Fibroblast of lung (primary cell): ENCODE measurements at regions not wholly inside any gene's neighbourhood (a gene's known extent, or its start where the extent isn't known, plus 50 kb on each side); places are given as distances from the start of the nearest gene placed in this dataset.

Experiments
- DNase-seq, 2 donors: peaks; one replicate each; pipeline versions ENCODE4 v3.0.0 to v3.0.0-alpha.2; 2010; ENCODE audit warnings: low read depth in 2 of 2
- H2AFZ ChIP-seq: 2 replicates; pipeline ENCODE4 v1.5.1; 2012; ENCODE audit warnings: low read length, control low read depth, inconsistent platforms
- H3K27ac ChIP-seq: 2 replicates; pipeline ENCODE4 v1.5.1; 2011; ENCODE audit warnings: low read length, control low read depth; ENCODE audit not compliant: insufficient read depth
- H3K27me3 ChIP-seq: 2 replicates; pipeline ENCODE4 v1.5.1; 2011; ENCODE audit warnings: mild to moderate bottlenecking, low read length; ENCODE audit not compliant: control insufficient read depth, insufficient read depth
- H3K36me3 ChIP-seq: 2 replicates; pipeline ENCODE4 v1.5.1; 2011; ENCODE audit warnings: low read length; ENCODE audit not compliant: control insufficient read depth, insufficient read depth
- H3K4me1 ChIP-seq: 2 replicates; pipeline ENCODE4 v1.5.1; 2011; ENCODE audit warnings: low read length; ENCODE audit not compliant: control insufficient read depth, insufficient read depth; ENCODE audit errors: extremely low read depth
- H3K4me2 ChIP-seq: 2 replicates; pipeline ENCODE4 v1.5.1; 2011; ENCODE audit warnings: low read length, control low read depth; ENCODE audit not compliant: insufficient read depth; ENCODE audit errors: extremely low read depth
- H3K4me3 ChIP-seq, 4 experiments: fragments of 200-600 bp in 1 of 4; sonication (generic) in 1 of 4; replicated peaks in 1 of 4; 2 replicates each; pipeline ENCODE4 v1.5.1; 2011 to 2016; ENCODE audit warnings: low read length in 4 of 4, low read depth in 3 of 4, mild to moderate bottlenecking in 3 of 4, control low read depth in 2 of 4, inconsistent platforms in 1 of 4, mixed read lengths in 1 of 4; ENCODE audit not compliant: insufficient read depth in 1 of 4; ENCODE audit errors: control extremely low read depth in 1 of 4
- H3K79me2 ChIP-seq: 2 replicates; pipeline ENCODE4 v1.5.1; 2012; ENCODE audit warnings: mild to moderate bottlenecking, low read length, inconsistent platforms; ENCODE audit not compliant: control insufficient read depth, insufficient read depth
- H3K9ac ChIP-seq: 2 replicates; pipeline ENCODE4 v1.5.1; 2011; ENCODE audit warnings: mild to moderate bottlenecking, low read length, control low read depth; ENCODE audit not compliant: insufficient read depth
- H3K9me3 ChIP-seq: 2 replicates; pipeline ENCODE4 v1.5.1; 2012; ENCODE audit warnings: low read depth, low read length; ENCODE audit not compliant: control insufficient read depth, insufficient read depth
- H4K20me1 ChIP-seq: 2 replicates; pipeline ENCODE4 v1.5.1; 2011; ENCODE audit warnings: low read length; ENCODE audit not compliant: control insufficient read depth, insufficient read depth; ENCODE audit errors: extremely low read depth
- CTCF ChIP-seq, 2 donors: IDR thresholded peaks in 1 of 2; conservative IDR thresholded peaks in 1 of 2; 1 replicate in 1 of 2; 2 replicates in 1 of 2; pipeline ENCODE4 v1.5.1; 2011 to 2012; ENCODE audit warnings: low read length in 2 of 2, control low read depth in 1 of 2, inconsistent platforms in 1 of 2, low read depth in 1 of 2, mild to moderate bottlenecking in 1 of 2
- EZH2 ChIP-seq: IDR thresholded peaks from 2 replicates; pipeline ENCODE4 v1.5.1; 2012; ENCODE audit warnings: low read length, control low read depth, mild to moderate bottlenecking; ENCODE audit errors: missing control alignments

GRCh38 chr6:170108456-170108855, 182.4 kb downstream of the DLL1 start:
- no peaks in the 10 kb centered on the region for H3K9me3 ChIP-seq
- no peak for DNase-seq
- no peak overlapping the region for H2AFZ ChIP-seq
- no peaks in the 10 kb centered on the region for H3K36me3 ChIP-seq
- no peaks in the 10 kb centered on the region for H3K4me1 ChIP-seq
- no peak overlapping the region for H3K4me2 ChIP-seq
- H3K4me3 ChIP-seq, result no peak overlapping the region
- no peak for TF ChIP-seq CTCF (conservative IDR thresholded peaks at IDR 0.05 in 1 of 2, IDR thresholded peaks at IDR 0.05 in 1 of 2; ENCODE audit: low read depth in 1 of 2, low read length in 2 of 2)
- no peak for TF ChIP-seq EZH2
- H3K27ac ChIP-seq, result no peak overlapping the region
- no peaks in the 10 kb centered on the region for H3K79me2 ChIP-seq
- H3K9ac ChIP-seq, result no peak overlapping the region
- no peaks in the 10 kb centered on the region for H4K20me1 ChIP-seq
- H3K27me3 ChIP-seq, result no peaks in the 10 kb centered on the region

- H3K36me3 ChIP-seq, result no peaks in the 10 kb centered on the region
- H3K27me3 ChIP-seq, result no peaks in the 10 kb centered on the region
These were observed 183.2 kb downstream of the DLL1 start for GRCh38 chr6:170107606-170108222.

GRCh38 chr6:170106906-170107525, 183.9 kb downstream of the DLL1 start:
- Histone ChIP-seq H3K9ac (no peak overlapping the region), H3K4me1 (no peaks in the 10 kb centered on the region), H3K27ac (no peak overlapping the region), H3K9me3 (no peaks in the 10 kb centered on the region), H2AFZ (no peak overlapping the region), H4K20me1 (no peaks in the 10 kb centered on the region), H3K4me2 (no peak overlapping the region), H3K36me3 (no peaks in the 10 kb centered on the region), H3K79me2 (no peaks in the 10 kb centered on the region), H3K27me3 (no peaks in the 10 kb centered on the region), H3K4me3 (no peak overlapping the region)
- no peak for TF ChIP-seq EZH2
- DNase-seq, result no peak

More at GRCh38 chr6:170107606-170108222, 183.2 kb downstream of the DLL1 start:
- Histone ChIP-seq H4K20me1 (no peaks in the 10 kb centered on the region), H3K4me2 (no peak overlapping the region), H3K27ac (no peak overlapping the region), H3K4me3 (no peak overlapping the region), H3K9me3 (no peaks in the 10 kb centered on the region), H3K9ac (no peak overlapping the region), H3K4me1 (no peaks in the 10 kb centered on the region), H2AFZ (no peak overlapping the region), H3K79me2 (no peaks in the 10 kb centered on the region)
- no peak for DNase-seq
- TF ChIP-seq EZH2 (no peak), CTCF (conservative IDR thresholded peaks at IDR 0.05 in 1 of 2, IDR thresholded peaks at IDR 0.05 in 1 of 2; ENCODE audit: low read depth in 1 of 2, low read length in 2 of 2) (no peak)
